Neuronal stem cell (in vitro differentiated cells): ENCODE measurements at regions not wholly inside any gene's neighbourhood (a gene's known extent, or its start where the extent isn't known, plus 50 kb on each side); places are given as distances from the start of the nearest gene placed in this dataset.

Experiments
- DNase-seq: peaks from one replicate; pipeline ENCODE4 v3.0.0-alpha.2; 2013; ENCODE audit warnings: low spot score
- H2AFZ ChIP-seq: one replicate; pipeline ENCODE4 v1.6.1; 2013; ENCODE audit warnings: mild to moderate bottlenecking, low read length, inconsistent platforms
- H2AK5ac ChIP-seq: 2 replicates; pipeline ENCODE4 v1.6.1; 2013; ENCODE audit warnings: low read depth, mild to moderate bottlenecking, inconsistent platforms, low read length, moderate library complexity, mixed read lengths
- H2BK120ac ChIP-seq: 2 replicates; pipeline ENCODE4 v1.6.1; 2013; ENCODE audit warnings: low read depth, mild to moderate bottlenecking, inconsistent platforms, low read length, moderate library complexity, mixed read lengths
- H2BK12ac ChIP-seq: one replicate; pipeline ENCODE4 v1.6.1; 2013; ENCODE audit warnings: low read length, inconsistent platforms
- H2BK15ac ChIP-seq: 2 replicates; pipeline ENCODE4 v1.6.1; 2013; ENCODE audit warnings: mild to moderate bottlenecking, low read length, inconsistent platforms, mixed read lengths
- H2BK5ac ChIP-seq: one replicate; pipeline ENCODE4 v1.6.1; 2013; ENCODE audit warnings: inconsistent platforms, mild to moderate bottlenecking, low read length, moderate library complexity
- H3K14ac ChIP-seq: one replicate; pipeline ENCODE4 v1.6.1; 2013; ENCODE audit warnings: low read length, inconsistent platforms
- H3K18ac ChIP-seq: 2 replicates; pipeline ENCODE4 v1.6.1; 2013; ENCODE audit warnings: low read length, inconsistent platforms
- H3K23ac ChIP-seq: 2 replicates; pipeline ENCODE4 v1.6.1; 2013; ENCODE audit warnings: low read depth, mild to moderate bottlenecking, mixed read lengths, low read length, inconsistent platforms; ENCODE audit not compliant: poor library complexity
- H3K27ac ChIP-seq: replicated peaks from 3 replicates; pipeline ENCODE4 v1.5.1; 2013; ENCODE audit warnings: low read length, inconsistent platforms
- H3K27me3 ChIP-seq, 3 experiments: 2 replicates each; pipeline ENCODE4 v1.6.1; 2013; ENCODE audit warnings: low read length in 3 of 3, mild to moderate bottlenecking in 2 of 3, inconsistent platforms in 1 of 3, low read depth in 1 of 3, mixed read lengths in 1 of 3, moderate library complexity in 1 of 3; ENCODE audit not compliant: control insufficient read depth in 3 of 3, insufficient read depth in 3 of 3
- H3K36me3 ChIP-seq, 2 donors: replicated peaks in 1 of 2; 2 replicates each; pipeline ENCODE4 v1.6.1; 2013; ENCODE audit warnings: low read length in 2 of 2; ENCODE audit not compliant: control insufficient read depth in 2 of 2, insufficient read depth in 2 of 2
- H3K4ac ChIP-seq: 2 replicates; pipeline ENCODE4 v1.6.1; 2013; ENCODE audit warnings: inconsistent platforms, mild to moderate bottlenecking, low read length, moderate library complexity
- H3K4me1 ChIP-seq, 2 donors: 1 replicate in 1 of 2; 2 replicates in 1 of 2; pipeline ENCODE4 v1.6.1; 2013; ENCODE audit warnings: low read length in 2 of 2, low read depth in 1 of 2; ENCODE audit not compliant: control insufficient read depth in 2 of 2, insufficient read depth in 1 of 2
- H3K4me2 ChIP-seq: one replicate; pipeline ENCODE4 v1.6.1; 2013; ENCODE audit warnings: mild to moderate bottlenecking, low read length, inconsistent platforms; ENCODE audit not compliant: insufficient read depth, poor library complexity, severe bottlenecking
- H3K4me3 ChIP-seq, 2 donors: 2 replicates each; pipeline ENCODE4 v1.5.1; 2013; ENCODE audit warnings: low read length in 2 of 2, mild to moderate bottlenecking in 2 of 2, inconsistent platforms in 1 of 2, moderate library complexity in 1 of 2
- H3K79me1 ChIP-seq: one replicate; pipeline ENCODE4 v1.6.1; 2013; ENCODE audit warnings: low read depth, mild to moderate bottlenecking, inconsistent platforms, low read length, moderate library complexity
- H3K9ac ChIP-seq: one replicate; pipeline ENCODE4 v1.6.1; 2013; ENCODE audit warnings: mild to moderate bottlenecking, low read depth, low read length, inconsistent platforms; ENCODE audit not compliant: poor library complexity
- H3K9me3 ChIP-seq, 2 donors: replicated peaks in 1 of 2; 2 replicates each; pipeline versions ENCODE3 to v1.6.1; 2013; ENCODE audit warnings: low read length in 2 of 2, mild to moderate bottlenecking in 2 of 2, inconsistent platforms in 1 of 2, low read depth in 1 of 2, mixed read lengths in 1 of 2, moderate library complexity in 1 of 2; ENCODE audit not compliant: control insufficient read depth in 2 of 2, insufficient read depth in 1 of 2
- H4K8ac ChIP-seq: one replicate; pipeline ENCODE4 v1.6.1; 2013; ENCODE audit warnings: low read depth, mild to moderate bottlenecking, inconsistent platforms, low read length, moderate library complexity
- H4K91ac ChIP-seq: one replicate; pipeline ENCODE4 v1.6.1; 2013; ENCODE audit warnings: low read length, low read depth, mild to moderate bottlenecking, inconsistent platforms; ENCODE audit not compliant: poor library complexity
- WGBS, 2 donors: extraction: QIAGEN DNeasy Blood & Tissue Kit; methylation state at CpG; one replicate each; pipeline ENCODE4 v1.1.7; 2013; ENCODE audit warnings: missing lambda C conversion rate in 2 of 2, mixed read lengths in 1 of 2; ENCODE audit not compliant: insufficient read length in 2 of 2, insufficient replicate concordance in 1 of 2; ENCODE audit errors: extremely low coverage in 2 of 2; 5-methylcytosine and 5-hydroxymethylcytosine counted together

DNA sequence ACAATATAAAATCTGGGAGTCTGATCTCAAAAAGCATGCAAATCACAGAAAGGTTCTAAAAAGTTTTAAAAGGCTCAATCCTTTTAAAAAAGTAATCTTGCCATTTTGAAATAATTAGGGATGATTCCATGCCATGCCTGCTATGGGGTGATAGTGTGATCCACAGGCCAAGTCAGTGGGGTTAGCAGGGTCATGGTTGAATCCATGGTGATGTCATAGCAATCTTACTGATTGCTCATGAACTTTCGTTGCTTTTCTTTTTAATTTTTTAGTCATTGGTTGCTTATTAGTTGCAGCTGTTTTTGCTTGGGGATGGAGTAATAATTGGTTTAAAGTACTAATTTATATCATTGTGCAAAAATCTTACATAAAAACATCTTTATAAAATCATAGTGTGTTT is 485.0 kb downstream of the ENC1 start:
- Histone ChIP-seq H3K4ac (no peak overlapping the region), H2BK15ac (no peak overlapping the region), H3K14ac (no peak overlapping the region), H3K18ac (no peak overlapping the region), H3K9ac (no peak overlapping the region), H3K27me3 (peaks cover 0 to 2% (median 0%) of the 10 kb centered on the region in 3 experiments), H2AFZ (no peak overlapping the region), H3K23ac (no peak overlapping the region), H3K27ac (no peak overlapping the region), H2BK5ac (no peak overlapping the region), H3K4me3 (no peak overlapping the region), H2AK5ac (no peak overlapping the region), H4K8ac (no peak overlapping the region), H2BK120ac (no peak overlapping the region), H3K36me3 (no peaks in the 10 kb centered on the region), H3K9me3 (no peaks in the 10 kb centered on the region), H4K91ac (no peak overlapping the region), H3K4me2 (no peak overlapping the region), H3K4me1 (no peaks in the 10 kb centered on the region), H3K79me1 (no peaks in the 10 kb centered on the region), H2BK12ac (no peak overlapping the region)
- no CpG with 5 or more reads among the region's 1 CpG for WGBS, 2 donors
- DNase-seq, result no peak

GRCh38 chr5:74154526-74154925 is 486.0 kb downstream of the ENC1 start:
- no peak overlapping the region for H2AFZ ChIP-seq

DNA sequence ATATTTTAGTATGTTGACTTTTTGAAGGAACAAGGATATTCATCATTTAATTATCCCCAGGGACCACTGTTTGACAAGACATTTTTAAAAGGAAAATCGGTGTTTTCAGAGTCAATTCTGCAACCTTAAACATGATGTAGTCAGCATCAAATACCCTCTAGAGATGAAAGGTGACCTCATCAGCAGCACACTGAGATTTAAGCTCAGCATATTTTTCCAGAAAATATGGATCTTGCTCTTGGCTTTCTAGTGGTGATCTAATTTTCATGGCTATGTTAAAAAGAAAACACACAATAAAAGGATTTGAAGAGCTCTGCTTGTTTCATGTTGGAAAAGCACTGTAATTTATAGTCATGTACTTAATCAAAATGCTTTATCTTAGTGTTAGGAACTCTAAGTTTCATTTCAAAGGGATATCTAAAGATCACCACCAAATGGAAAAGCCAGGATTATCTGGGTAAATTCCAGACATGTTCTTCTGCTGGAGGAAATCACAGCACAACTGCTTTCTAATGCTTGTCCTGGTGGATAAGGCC is 487.2 kb downstream of the ENC1 start:
- no peak overlapping the region for H4K91ac ChIP-seq
- H2BK12ac ChIP-seq, result no peak overlapping the region
- no peak overlapping the region for H3K14ac ChIP-seq
- no peaks in the 10 kb centered on the region for H3K9me3 ChIP-seq
- H2BK5ac ChIP-seq, result no peak overlapping the region
- no peak overlapping the region for H3K23ac ChIP-seq
- no peak overlapping the region for H2BK15ac ChIP-seq
- no peaks in the 10 kb centered on the region for H3K36me3 ChIP-seq
- H3K27ac ChIP-seq, result no peak overlapping the region
- no peaks in the 10 kb centered on the region for H3K79me1 ChIP-seq
- DNase-seq, result no peak
- no peak overlapping the region for H3K9ac ChIP-seq
- H3K4me1 ChIP-seq, result no peaks in the 10 kb centered on the region
- peaks cover 0 to 6% (median 0%) of the 10 kb centered on the region in 3 experiments for H3K27me3 ChIP-seq
- no peak overlapping the region for H3K4ac ChIP-seq
- H3K4me3 ChIP-seq, result no peak overlapping the region
- no peak overlapping the region for H2AK5ac ChIP-seq
- no peak overlapping the region for H2BK120ac ChIP-seq
- no peak overlapping the region for H3K18ac ChIP-seq
- no CpG with 5 or more reads among the region's 1 CpG for WGBS, 2 donors
- no peak overlapping the region for H4K8ac ChIP-seq
- no peak overlapping the region for H3K4me2 ChIP-seq
- no peak overlapping the region for H2AFZ ChIP-seq

More at GRCh38 chr5:74154526-74154925, 486.0 kb downstream of the ENC1 start:
- Histone ChIP-seq H3K4me3 (no peak overlapping the region), H4K8ac (no peak overlapping the region), H2BK15ac (no peak overlapping the region), H3K27ac (no peak overlapping the region), H2BK120ac (no peak overlapping the region), H3K79me1 (no peaks in the 10 kb centered on the region), H3K4me1 (no peaks in the 10 kb centered on the region), H3K14ac (no peak overlapping the region), H2BK12ac (no peak overlapping the region), H3K27me3 (peaks cover 0 to 5% (median 0%) of the 10 kb centered on the region in 3 experiments), H3K36me3 (no peaks in the 10 kb centered on the region), H3K23ac (no peak overlapping the region), H3K9ac (no peak overlapping the region), H2AK5ac (no peak overlapping the region), H3K18ac (no peak overlapping the region), H2BK5ac (no peak overlapping the region), H4K91ac (no peak overlapping the region), H3K4me2 (no peak overlapping the region), H3K4ac (no peak overlapping the region), H3K9me3 (no peaks in the 10 kb centered on the region)
- DNase-seq, result no peak
- WGBS, 2 donors, result no CpG with 5 or more reads among the region's 3 CpGs

GRCh38 chr5:74152625-74153254 is 487.8 kb downstream of the ENC1 start:
- Histone ChIP-seq H3K4me1 (no peaks in the 10 kb centered on the region), H3K4me3 (no peak overlapping the region), H3K27ac (no peak overlapping the region), H2BK5ac (no peak overlapping the region), H3K18ac (no peak overlapping the region), H4K91ac (no peak overlapping the region), H2BK12ac (no peak overlapping the region), H3K4ac (no peak overlapping the region), H3K4me2 (no peak overlapping the region), H2BK120ac (no peak overlapping the region), H4K8ac (no peak overlapping the region), H2AFZ (no peak overlapping the region), H3K27me3 (peaks cover 0 to 6% (median 0%) of the 10 kb centered on the region in 3 experiments), H2AK5ac (no peak overlapping the region), H3K36me3 (no peaks in the 10 kb centered on the region), H2BK15ac (no peak overlapping the region), H3K9me3 (no peaks in the 10 kb centered on the region), H3K79me1 (no peaks in the 10 kb centered on the region), H3K14ac (no peak overlapping the region), H3K9ac (no peak overlapping the region), H3K23ac (no peak overlapping the region)
- WGBS, 2 donors, result no CpG with 5 or more reads among the region's 6 CpGs
- no peak for DNase-seq
